ENCODE measurements at regions not wholly inside any gene's neighbourhood (a gene's known extent, or its start where the extent isn't known, plus 50 kb on each side); places are given as distances from the start of the nearest gene placed in this dataset.
"Not testable (repeated sequence)": the region's sequence is repeated elsewhere in the genome, so short reads cannot be mapped to it uniquely, and the experiment has no call there.

DNA sequence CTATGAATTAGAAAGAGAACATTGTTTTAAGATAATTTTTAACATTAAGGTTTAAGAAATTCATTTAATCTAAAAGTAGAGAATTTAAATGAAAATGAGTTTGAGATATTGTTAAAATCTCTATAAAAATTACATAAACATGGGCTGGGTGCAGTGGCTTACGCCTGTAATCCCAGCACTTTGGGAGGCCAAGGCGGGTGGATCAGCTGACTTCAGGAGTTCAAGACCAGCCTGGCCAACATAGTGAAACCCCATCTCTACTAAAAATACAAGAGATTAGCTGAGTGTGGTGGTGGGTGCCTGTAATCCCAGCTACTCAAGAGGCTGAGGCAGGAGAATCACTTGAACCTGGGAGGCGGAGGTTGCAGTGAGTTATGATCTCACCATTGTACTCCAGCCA lies 1379.6 kb downstream of the NCAM2 start:
- H3K4me1 ChIP-seq (ENCODE audit: insufficient read depth, low read length), result 0 out of 2 replicates have a peak, but pooled peaks cover 10% of the 10 kb centered on the region
- H3K36me3 ChIP-seq (ENCODE audit: insufficient read depth, low read length); H3K9me3 ChIP-seq (ENCODE audit: control insufficient read depth, insufficient read depth, low read length); H3K9ac ChIP-seq (ENCODE audit: low read depth, low read length): not testable (repeated sequence)

DNA sequence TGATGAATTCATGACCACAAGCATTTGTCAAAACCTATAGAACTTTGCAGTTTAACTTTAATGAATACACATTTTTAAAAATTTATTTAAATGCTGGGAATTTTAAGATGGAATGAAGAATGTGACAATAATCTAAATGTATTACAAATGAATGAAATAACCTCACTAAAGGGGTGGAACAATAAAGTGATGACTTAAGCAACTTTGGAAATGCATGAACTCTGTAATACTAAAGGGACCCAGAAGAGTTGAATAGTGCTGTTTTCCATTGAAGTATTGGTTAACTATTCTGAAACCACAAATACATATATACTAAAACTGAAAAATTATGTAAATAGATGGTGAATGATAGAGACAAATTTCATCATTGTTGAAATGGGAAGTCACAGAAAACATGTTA lies 1395.1 kb downstream of the NCAM2 start:
- Histone ChIP-seq H3K9ac (ENCODE audit: low read depth, low read length) (no peak overlapping the region), H3K9me3 (ENCODE audit: control insufficient read depth, insufficient read depth, low read length) (no peaks in the 10 kb centered on the region), H3K4me1 (ENCODE audit: insufficient read depth, low read length) (no peaks in the 10 kb centered on the region), H3K36me3 (ENCODE audit: insufficient read depth, low read length) (no peaks in the 10 kb centered on the region)

DNA sequence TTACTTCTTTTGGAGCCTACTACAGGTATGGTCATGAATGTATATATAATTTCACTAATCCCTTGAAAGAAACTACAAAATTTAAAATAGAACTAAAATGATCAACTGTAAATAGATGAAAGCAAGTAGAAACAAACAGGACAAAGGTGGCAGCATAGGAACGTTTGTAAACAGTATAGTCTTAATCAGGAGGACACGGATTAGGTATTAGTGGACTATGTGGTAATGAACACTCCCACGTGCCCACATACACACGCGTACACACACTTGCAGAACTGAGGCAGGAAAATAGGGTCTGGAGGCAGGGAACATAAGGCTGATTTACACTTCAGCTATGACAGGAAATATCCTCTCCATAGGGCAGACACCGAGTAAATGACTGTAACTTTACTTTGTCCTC lies 1397.8 kb downstream of the NCAM2 start:
- Histone ChIP-seq H3K4me1 (ENCODE audit: insufficient read depth, low read length) (no peaks in the 10 kb centered on the region), H3K9me3 (ENCODE audit: control insufficient read depth, insufficient read depth, low read length) (no peaks in the 10 kb centered on the region), H3K36me3 (ENCODE audit: insufficient read depth, low read length) (no peaks in the 10 kb centered on the region), H3K9ac (ENCODE audit: low read depth, low read length) (no peak overlapping the region)

DNA sequence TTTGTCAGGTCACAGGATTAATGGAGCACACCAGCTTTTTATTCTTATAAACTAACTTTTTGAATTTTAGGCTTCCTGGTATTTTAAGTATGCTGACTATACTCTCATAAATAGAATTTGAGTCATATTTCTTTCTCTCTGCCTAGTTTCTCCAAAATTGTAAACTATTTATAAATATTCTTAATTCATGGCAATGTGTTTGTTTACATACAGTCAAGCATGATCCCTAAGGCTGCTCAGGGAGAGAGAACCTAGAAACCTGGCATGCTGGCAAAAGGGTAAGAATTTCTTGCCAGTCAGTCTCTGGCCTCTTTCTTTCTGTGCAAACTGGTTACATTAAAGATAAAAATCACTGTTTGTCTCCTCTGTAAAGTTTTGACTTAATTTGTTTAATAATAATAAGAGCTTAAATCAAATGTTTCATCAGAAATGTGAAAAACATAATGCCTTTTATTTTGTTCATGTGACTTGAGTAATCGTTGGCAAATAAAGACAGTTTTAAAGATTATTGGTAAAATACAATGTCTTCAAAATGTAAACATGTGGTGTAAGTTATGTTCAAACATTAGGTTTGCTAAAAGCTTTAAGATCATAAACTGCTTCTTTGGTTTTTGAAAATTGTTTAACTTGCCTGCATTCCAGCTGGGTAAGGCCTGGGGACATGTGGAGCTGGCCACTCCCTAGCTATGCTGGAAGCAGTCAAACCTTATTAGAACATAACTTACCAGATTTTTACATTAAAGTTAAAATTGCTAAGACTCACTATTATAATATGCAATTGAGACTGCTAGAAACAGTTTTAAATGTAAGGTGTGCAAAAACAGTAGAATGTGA lies 1401.7 kb downstream of the NCAM2 start:
- Histone ChIP-seq H3K9me3 (ENCODE audit: control insufficient read depth, insufficient read depth, low read length) (no peaks in the 10 kb centered on the region), H3K4me1 (ENCODE audit: insufficient read depth, low read length) (no peaks in the 10 kb centered on the region), H3K9ac (ENCODE audit: low read depth, low read length) (no peak overlapping the region), H3K36me3 (ENCODE audit: insufficient read depth, low read length) (no peaks in the 10 kb centered on the region)

DNA sequence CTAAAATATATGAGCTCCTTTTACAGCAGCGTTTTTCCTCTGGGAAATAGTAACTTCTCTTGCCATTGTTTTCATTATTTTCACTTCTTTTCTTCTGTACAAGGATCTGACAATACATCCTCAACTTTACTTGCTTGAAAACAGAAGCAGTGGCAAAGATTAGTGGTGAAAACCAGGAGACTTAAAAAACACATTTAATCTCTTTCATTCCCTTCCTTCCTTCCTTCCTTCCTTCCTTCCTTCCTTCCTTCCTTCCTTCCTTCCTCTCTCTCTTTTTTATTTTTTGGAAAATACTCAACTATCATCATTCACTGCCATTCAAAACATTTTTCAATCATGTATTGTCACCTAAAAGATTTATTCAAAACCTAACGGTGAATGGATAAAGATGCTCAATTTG lies 1411.4 kb downstream of the NCAM2 start:
- no peaks in the 10 kb centered on the region for H3K4me1 ChIP-seq (ENCODE audit: insufficient read depth, low read length)
- H3K9ac ChIP-seq (ENCODE audit: low read depth, low read length), result no peak overlapping the region
- H3K36me3 ChIP-seq (ENCODE audit: insufficient read depth, low read length), result no peaks in the 10 kb centered on the region
- no peaks in the 10 kb centered on the region for H3K9me3 ChIP-seq (ENCODE audit: control insufficient read depth, insufficient read depth, low read length)

DNA sequence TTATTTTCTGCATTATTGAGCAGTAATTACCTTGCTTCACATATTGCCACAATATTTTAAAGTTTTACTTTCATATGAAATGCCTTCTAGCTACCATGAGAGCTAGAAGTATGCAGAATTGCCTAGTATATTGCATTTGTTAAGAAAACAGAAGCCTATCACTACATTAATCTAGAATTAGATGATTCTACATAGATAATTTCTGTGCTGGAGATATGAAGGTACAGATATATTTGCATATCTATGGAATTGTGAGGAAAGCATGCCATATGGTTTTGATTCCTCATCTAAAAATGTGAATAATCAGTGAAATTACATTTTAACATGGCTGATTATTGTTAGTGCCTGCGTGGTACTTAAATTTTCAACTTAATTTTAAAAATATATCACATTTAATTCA lies 1418.3 kb downstream of the NCAM2 start:
- no peaks in the 10 kb centered on the region for H3K9me3 ChIP-seq (ENCODE audit: control insufficient read depth, insufficient read depth, low read length)
- no peaks in the 10 kb centered on the region for H3K4me1 ChIP-seq (ENCODE audit: insufficient read depth, low read length)
- no peak overlapping the region for H3K9ac ChIP-seq (ENCODE audit: low read depth, low read length)
- H3K36me3 ChIP-seq (ENCODE audit: insufficient read depth, low read length), result no peaks in the 10 kb centered on the region

DNA sequence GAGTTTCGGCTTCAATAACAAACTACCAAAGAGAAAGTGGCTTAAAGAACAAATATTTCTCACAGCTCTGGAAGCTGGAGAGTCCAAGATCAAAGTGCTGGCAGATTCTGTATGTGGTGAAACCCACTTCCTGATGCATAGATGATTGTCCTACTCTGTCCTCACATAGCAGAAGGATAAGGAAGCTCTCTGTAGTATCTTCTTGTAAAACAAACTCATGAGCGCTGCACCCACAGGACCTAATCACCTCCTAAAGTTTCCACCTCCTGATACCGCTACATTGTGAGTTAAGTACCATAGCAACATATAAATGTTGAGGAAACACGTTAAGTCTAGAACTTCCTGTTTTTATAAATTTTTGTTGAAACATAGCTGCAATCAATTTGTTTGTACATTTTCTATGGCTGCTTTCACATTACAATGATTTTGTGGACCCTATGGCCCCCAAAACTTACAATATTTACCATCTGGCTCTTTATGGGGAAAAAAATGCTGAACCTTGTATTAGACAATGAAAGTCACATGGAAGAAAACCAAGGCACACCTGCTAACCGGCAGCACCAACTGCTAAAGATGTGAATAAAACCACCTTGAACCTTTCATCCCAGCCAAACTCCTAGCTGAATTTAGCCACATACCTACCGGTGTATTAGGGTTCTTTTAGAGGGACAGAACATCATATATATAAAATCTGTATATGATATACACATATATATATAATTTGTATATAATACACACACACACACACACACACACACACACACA lies 1423.4 kb downstream of the NCAM2 start:
- no peak overlapping the region for H3K9ac ChIP-seq (ENCODE audit: low read depth, low read length)
- H3K4me1 ChIP-seq (ENCODE audit: insufficient read depth, low read length), result no peaks in the 10 kb centered on the region
- H3K36me3 ChIP-seq (ENCODE audit: insufficient read depth, low read length), result no peaks in the 10 kb centered on the region
- no peaks in the 10 kb centered on the region for H3K9me3 ChIP-seq (ENCODE audit: control insufficient read depth, insufficient read depth, low read length)

DNA sequence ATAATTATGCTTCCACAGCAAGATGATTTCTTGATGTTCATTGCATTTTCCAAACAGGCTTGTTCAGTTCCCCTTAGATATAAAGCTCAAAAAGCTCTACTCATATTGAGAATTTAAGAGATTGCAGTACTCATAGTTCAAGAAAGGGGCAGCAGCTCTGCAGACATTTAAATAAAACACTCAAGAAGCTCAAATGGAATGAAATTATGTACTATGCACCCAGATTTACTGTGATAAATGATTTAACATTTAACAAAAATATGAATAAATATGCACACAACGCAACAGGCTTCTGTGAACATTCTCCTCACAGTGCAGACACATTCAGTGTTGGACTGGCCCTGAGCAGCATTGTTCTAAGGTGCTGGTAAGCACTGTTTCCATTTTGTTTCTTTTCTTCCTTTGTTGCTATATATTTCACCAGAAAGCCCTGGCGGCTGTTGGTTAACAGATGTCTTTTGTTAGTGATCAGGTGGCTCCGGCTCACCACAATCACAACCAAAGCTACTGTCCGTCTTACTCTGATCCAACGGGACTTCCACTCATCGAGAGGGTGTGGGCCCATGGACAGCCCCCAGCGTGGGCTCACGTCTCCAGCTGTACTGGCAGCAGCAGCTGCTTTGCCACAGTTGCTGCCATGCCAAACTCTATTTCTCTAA lies 1440.3 kb downstream of the NCAM2 start:
- Histone ChIP-seq H3K36me3 (ENCODE audit: insufficient read depth, low read length) (no peaks in the 10 kb centered on the region), H3K9me3 (ENCODE audit: control insufficient read depth, insufficient read depth, low read length) (no peaks in the 10 kb centered on the region), H3K9ac (ENCODE audit: low read depth, low read length) (no peak overlapping the region), H3K4me1 (ENCODE audit: insufficient read depth, low read length) (no peaks in the 10 kb centered on the region)

DNA sequence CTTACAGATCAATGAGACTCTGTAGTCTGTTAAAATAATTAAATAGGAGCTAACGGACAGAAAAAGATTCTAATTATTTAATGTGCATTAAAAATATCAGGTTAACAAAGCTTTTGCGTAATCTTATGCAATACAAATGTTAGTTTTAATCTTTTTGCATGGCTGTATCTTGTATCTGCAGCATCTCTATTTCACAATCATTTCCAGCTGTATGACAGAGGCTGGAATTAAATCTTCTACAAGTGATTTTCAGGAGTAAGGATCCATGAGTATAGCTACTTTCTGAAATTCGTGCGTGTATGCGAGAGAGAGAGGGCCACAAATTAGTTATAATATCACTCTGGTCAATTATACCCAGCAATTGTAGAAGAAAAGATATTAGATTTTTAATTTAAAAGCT lies 1446.8 kb downstream of the NCAM2 start:
- no peaks in the 10 kb centered on the region for H3K36me3 ChIP-seq (ENCODE audit: insufficient read depth, low read length)
- no peaks in the 10 kb centered on the region for H3K4me1 ChIP-seq (ENCODE audit: insufficient read depth, low read length)
- H3K9me3 ChIP-seq (ENCODE audit: control insufficient read depth, insufficient read depth, low read length), result no peaks in the 10 kb centered on the region
- H3K9ac ChIP-seq (ENCODE audit: low read depth, low read length), result no peak overlapping the region

DNA sequence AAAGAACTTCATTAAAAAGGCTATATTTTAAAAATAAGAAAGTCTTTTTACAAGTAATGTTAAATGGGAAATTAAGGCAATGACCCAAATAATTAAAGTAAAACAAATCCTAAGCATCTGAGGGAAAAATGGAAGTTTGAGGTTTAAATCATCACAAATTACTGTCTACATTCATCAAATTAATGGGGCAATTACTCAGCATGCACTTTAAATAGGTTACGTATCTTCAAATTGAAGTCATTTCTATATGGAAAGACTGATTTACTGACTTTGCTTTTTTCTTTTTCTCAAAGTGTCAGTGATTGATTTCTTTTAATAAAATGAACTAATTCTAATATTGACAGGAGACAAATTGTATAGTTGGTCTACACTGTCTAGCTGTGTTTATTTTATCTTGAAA lies 1452.3 kb downstream of the NCAM2 start:
- no peak overlapping the region for H3K9ac ChIP-seq (ENCODE audit: low read depth, low read length)
- H3K4me1 ChIP-seq (ENCODE audit: insufficient read depth, low read length), result no peaks in the 10 kb centered on the region
- H3K36me3 ChIP-seq (ENCODE audit: insufficient read depth, low read length), result no peaks in the 10 kb centered on the region
- H3K9me3 ChIP-seq (ENCODE audit: control insufficient read depth, insufficient read depth, low read length), result no peaks in the 10 kb centered on the region

DNA sequence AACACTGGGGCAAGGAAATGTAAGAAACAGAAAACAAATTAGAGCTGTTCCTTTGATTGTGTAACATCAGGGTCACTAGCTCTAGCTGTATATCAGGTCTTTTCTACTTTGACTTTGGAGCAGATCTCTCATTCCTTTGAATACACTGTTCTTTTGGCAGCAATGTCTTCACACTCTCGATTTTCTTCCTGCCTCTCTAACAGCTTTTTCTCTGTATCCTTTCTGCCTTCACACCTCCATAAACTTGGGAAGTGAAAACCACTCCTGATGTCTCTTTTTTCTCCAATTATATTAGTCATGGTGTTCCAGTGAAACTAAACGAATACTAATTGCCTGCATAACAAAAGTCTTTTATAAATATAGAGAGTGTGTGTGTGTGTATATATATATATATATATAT lies 1458.0 kb downstream of the NCAM2 start:
- H3K36me3 ChIP-seq (ENCODE audit: insufficient read depth, low read length), result no peaks in the 10 kb centered on the region
- no peak overlapping the region for H3K9ac ChIP-seq (ENCODE audit: low read depth, low read length)
- no peaks in the 10 kb centered on the region for H3K4me1 ChIP-seq (ENCODE audit: insufficient read depth, low read length)
- no peaks in the 10 kb centered on the region for H3K9me3 ChIP-seq (ENCODE audit: control insufficient read depth, insufficient read depth, low read length)

DNA sequence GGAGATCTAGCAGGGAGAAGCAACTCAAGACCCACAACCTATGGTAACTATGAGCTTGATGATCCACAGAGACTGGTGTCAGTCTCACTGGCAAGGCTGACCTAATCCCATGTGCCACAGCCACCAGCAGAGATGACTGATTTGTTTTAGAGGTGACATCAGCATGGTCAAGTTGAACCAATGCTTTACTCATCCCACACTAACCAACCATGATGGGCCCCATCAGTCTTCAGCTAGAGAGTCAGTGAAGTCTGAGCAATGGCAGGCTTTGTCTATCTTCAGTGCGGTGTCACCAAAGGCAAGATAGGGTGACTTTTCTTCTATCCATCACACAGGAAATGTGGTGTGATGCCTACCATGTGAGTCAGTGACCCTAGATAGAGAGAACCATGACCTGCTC lies 1470.7 kb downstream of the NCAM2 start:
- Histone ChIP-seq H3K9me3 (ENCODE audit: control insufficient read depth, insufficient read depth, low read length) (no peaks in the 10 kb centered on the region), H3K36me3 (ENCODE audit: insufficient read depth, low read length) (no peaks in the 10 kb centered on the region), H3K9ac (ENCODE audit: low read depth, low read length) (no peak overlapping the region), H3K4me1 (ENCODE audit: insufficient read depth, low read length) (no peaks in the 10 kb centered on the region)

DNA sequence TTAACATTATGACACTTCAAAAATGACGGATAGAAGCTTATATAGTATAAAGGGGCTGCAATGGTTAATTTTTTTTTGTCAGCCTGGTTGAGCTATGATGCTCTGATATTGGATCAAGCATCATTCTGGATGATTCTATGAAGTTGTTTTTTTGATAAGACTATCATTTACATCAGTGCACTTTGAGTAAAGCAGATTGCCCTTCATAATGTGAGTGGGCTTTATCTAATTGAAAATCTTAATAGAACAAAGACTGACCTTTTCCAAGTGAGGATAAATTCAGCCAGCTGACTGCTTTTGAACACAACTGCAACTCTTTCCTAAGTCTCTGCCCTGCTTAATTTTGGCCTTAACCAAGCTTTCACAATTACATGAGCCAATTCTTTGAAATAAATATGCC lies 1476.2 kb downstream of the NCAM2 start:
- Histone ChIP-seq H3K36me3 (ENCODE audit: insufficient read depth, low read length) (no peaks in the 10 kb centered on the region), H3K4me1 (ENCODE audit: insufficient read depth, low read length) (no peaks in the 10 kb centered on the region), H3K9me3 (ENCODE audit: control insufficient read depth, insufficient read depth, low read length) (no peaks in the 10 kb centered on the region), H3K9ac (ENCODE audit: low read depth, low read length) (no peak overlapping the region)

DNA sequence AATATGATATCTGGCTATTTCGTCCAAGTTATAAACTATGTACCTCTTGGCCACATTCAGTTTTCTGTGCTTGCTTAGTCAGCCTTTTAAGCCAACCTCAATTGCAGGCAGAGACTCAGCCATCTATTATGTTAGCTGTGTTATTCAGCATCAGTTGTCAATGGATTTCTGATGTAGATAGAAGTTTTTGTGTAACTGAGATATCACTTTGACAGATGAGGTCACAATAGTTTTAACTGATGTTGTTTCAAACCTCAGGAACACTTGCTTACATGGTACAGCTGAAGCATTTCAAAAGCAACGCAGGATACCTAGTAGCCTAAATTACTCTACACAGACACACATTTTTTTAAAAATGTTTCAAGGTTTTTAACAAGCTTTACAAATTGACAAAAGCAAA lies 1478.0 kb downstream of the NCAM2 start:
- Histone ChIP-seq H3K4me1 (ENCODE audit: insufficient read depth, low read length) (no peaks in the 10 kb centered on the region), H3K9me3 (ENCODE audit: control insufficient read depth, insufficient read depth, low read length) (no peaks in the 10 kb centered on the region), H3K9ac (ENCODE audit: low read depth, low read length) (no peak overlapping the region), H3K36me3 (ENCODE audit: insufficient read depth, low read length) (no peaks in the 10 kb centered on the region)

Measured in ES-I3 (cell line).